ENCODE measurements at regions not wholly inside any gene's neighbourhood (a gene's known extent, or its start where the extent isn't known, plus 50 kb on each side); places are given as distances from the start of the nearest gene placed in this dataset.

DNA sequence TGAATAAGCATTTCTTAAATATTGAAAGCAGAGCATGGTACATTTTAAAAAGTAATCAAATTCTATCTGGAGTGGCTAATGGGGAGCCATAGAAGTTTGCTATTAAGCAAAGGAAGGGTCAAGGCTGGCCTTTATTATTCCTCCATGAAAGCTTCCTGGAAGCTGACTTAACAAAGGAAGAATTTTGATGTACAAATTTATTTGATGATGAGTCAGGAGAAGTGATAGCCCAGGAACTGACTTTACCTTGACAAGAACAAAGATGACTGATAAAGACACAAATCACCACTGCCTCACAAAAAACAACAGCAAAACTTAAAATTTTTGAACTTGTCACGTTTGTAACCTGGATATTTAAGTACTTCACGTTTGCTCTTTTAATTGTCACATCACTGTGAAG is 872.1 kb downstream of the PCDH7 start:
- TF ChIP-seq RAD21 (IDR thresholded peaks at IDR 0.05; ENCODE audit: low read depth): no peak
- TF ChIP-seq, protein P1, sequence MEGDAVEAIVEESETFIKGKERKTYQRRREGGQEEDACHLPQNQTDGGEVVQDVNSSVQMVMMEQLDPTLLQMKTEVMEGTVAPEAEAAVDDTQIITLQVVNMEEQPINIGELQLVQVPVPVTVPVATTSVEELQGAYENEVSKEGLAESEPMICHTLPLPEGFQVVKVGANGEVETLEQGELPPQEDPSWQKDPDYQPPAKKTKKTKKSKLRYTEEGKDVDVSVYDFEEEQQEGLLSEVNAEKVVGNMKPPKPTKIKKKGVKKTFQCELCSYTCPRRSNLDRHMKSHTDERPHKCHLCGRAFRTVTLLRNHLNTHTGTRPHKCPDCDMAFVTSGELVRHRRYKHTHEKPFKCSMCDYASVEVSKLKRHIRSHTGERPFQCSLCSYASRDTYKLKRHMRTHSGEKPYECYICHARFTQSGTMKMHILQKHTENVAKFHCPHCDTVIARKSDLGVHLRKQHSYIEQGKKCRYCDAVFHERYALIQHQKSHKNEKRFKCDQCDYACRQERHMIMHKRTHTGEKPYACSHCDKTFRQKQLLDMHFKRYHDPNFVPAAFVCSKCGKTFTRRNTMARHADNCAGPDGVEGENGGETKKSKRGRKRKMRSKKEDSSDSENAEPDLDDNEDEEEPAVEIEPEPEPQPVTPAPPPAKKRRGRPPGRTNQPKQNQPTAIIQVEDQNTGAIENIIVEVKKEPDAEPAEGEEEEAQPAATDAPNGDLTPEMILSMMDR (IDR thresholded peaks at IDR 0.05 in 2 of 3, conservative IDR thresholded peaks at IDR 0.05 in 1 of 3; ENCODE audit: borderline replicate concordance in 1 of 3, insufficient read depth in 1 of 3, low read depth in 2 of 3, low read length in 2 of 3): no peak

Data from HCT116 (cell line).